Natural killer cell treated with Interleukin-12 subunit alpha and Interleukin-12 subunit beta and Interleukin-15 and Interleukin-18, amount 100 ng/mL, for 72 hours (primary cell): ENCODE measurements at regions not wholly inside any gene's neighbourhood (a gene's known extent, or its start where the extent isn't known, plus 50 kb on each side); places are given as distances from the start of the nearest gene placed in this dataset.

Source experiments
- ATAC-seq, 2 donors: fragments of 150-1000 bp; cut with Tn5 transposase in 1 of 2; sonication (Bioruptor Pico), chemical (Tn5 transposase) in 1 of 2; 2 replicates each; pipeline ENCODE4 v1.10.0; 2021
- DNase-seq: peaks from one replicate; pipeline ENCODE4 v3.0.0; 2022; ENCODE audit warnings: low spot score
- H3K27ac Mint-ChIP-seq, 2 donors: 1 replicate in 1 of 2; 2 replicates in 1 of 2; pipeline ENCODE4 v1.8.0; 2022; ENCODE audit warnings: mixed read lengths in 2 of 2, mild to moderate bottlenecking in 1 of 2, moderate library complexity in 1 of 2
- H3K27me3 Mint-ChIP-seq, 2 donors: 1 replicate in 1 of 2; 2 replicates in 1 of 2; pipeline ENCODE4 v1.8.0; 2022; ENCODE audit warnings: mixed read lengths in 2 of 2
- H3K36me3 Mint-ChIP-seq: one replicate; pipeline ENCODE4 v1.8.0; 2022; ENCODE audit warnings: mixed read lengths
- H3K4me1 Mint-ChIP-seq, 2 donors: 1 replicate in 1 of 2; 2 replicates in 1 of 2; pipeline ENCODE4 v1.8.0; 2022; ENCODE audit warnings: low read depth in 2 of 2, mixed read lengths in 2 of 2, mild to moderate bottlenecking in 1 of 2
- H3K4me3 Mint-ChIP-seq: one replicate; pipeline ENCODE4 v1.8.0; 2022; ENCODE audit warnings: mixed read lengths
- H3K9me3 Mint-ChIP-seq: 2 replicates; pipeline ENCODE4 v1.8.0; 2022; ENCODE audit warnings: mixed read lengths

- peaks cover 8% of the 10 kb centered on the region for H3K9me3 Mint-ChIP-seq
- no peak for DNase-seq
- H3K4me1 Mint-ChIP-seq: no peaks in the 10 kb centered on the region
Measured at GRCh38 chr5:167140548-167141291, 1150.7 kb upstream of the WWC1 start.

GRCh38 chr5:167143716-167144115 is 1147.7 kb upstream of the WWC1 start:
- no peak overlapping the region for H3K4me3 Mint-ChIP-seq
- no peak for ATAC-seq

More at GRCh38 chr5:167140548-167141291, 1150.7 kb upstream of the WWC1 start:
- Mint-ChIP-seq H3K27me3 (no peaks in the 10 kb centered on the region), H3K27ac (no peak overlapping the region), H3K36me3 (no peaks in the 10 kb centered on the region), H3K4me3 (no peak overlapping the region)
- no peak for ATAC-seq

GRCh38 chr5:167145841-167146240 is 1145.6 kb upstream of the WWC1 start:
- Mint-ChIP-seq H3K27ac (no peak overlapping the region), H3K4me3 (no peak overlapping the region), H3K9me3 (peaks cover 12% of the 10 kb centered on the region), H3K27me3 (no peaks in the 10 kb centered on the region), H3K4me1 (no peaks in the 10 kb centered on the region), H3K36me3 (no peaks in the 10 kb centered on the region)
- DNase-seq: no peak
- no peak for ATAC-seq

More at GRCh38 chr5:167143716-167144115, 1147.7 kb upstream of the WWC1 start:
- DNase-seq: no peak
- Mint-ChIP-seq H3K36me3 (no peaks in the 10 kb centered on the region), H3K27ac (no peak overlapping the region), H3K9me3 (peaks cover 7% of the 10 kb centered on the region), H3K27me3 (no peaks in the 10 kb centered on the region), H3K4me1 (no peaks in the 10 kb centered on the region)

- ATAC-seq (no peak), DNase-seq (no peak)
- H3K27ac Mint-ChIP-seq: no peak overlapping the region
- H3K4me1 Mint-ChIP-seq: no peaks in the 10 kb centered on the region
- H3K4me3 Mint-ChIP-seq: no peak overlapping the region
- peaks cover 12% of the 10 kb centered on the region for H3K9me3 Mint-ChIP-seq
- no peaks in the 10 kb centered on the region for H3K27me3 Mint-ChIP-seq
- H3K36me3 Mint-ChIP-seq: no peaks in the 10 kb centered on the region
Measured at GRCh38 chr5:167147879-167148278, 1143.6 kb upstream of the WWC1 start.

- Mint-ChIP-seq H3K4me3 (no peak overlapping the region), H3K4me1 (no peaks in the 10 kb centered on the region), H3K36me3 (no peaks in the 10 kb centered on the region), H3K27me3 (no peaks in the 10 kb centered on the region), H3K9me3 (peaks cover 14% of the 10 kb centered on the region), H3K27ac (no peak overlapping the region)
- ATAC-seq: no peak
- no peak for DNase-seq
Measured at GRCh38 chr5:167150661-167151060, 1140.8 kb upstream of the WWC1 start.

GRCh38 chr5:167152561-167152960 is 1138.9 kb upstream of the WWC1 start:
- DNase-seq (no peak), ATAC-seq (no peak)
- no peak overlapping the region for H3K27ac Mint-ChIP-seq
- H3K4me3 Mint-ChIP-seq: no peak overlapping the region
- no peaks in the 10 kb centered on the region for H3K36me3 Mint-ChIP-seq
- H3K9me3 Mint-ChIP-seq: peaks cover 15% of the 10 kb centered on the region
- H3K4me1 Mint-ChIP-seq: no peaks in the 10 kb centered on the region
- H3K27me3 Mint-ChIP-seq: no peaks in the 10 kb centered on the region

- no peak overlapping the region for H3K4me3 Mint-ChIP-seq
- peaks cover 13% of the 10 kb centered on the region for H3K9me3 Mint-ChIP-seq
- DNase-seq (no peak), ATAC-seq (no peak)
- no peaks in the 10 kb centered on the region for H3K36me3 Mint-ChIP-seq
- H3K27ac Mint-ChIP-seq: no peak overlapping the region
- H3K27me3 Mint-ChIP-seq: no peaks in the 10 kb centered on the region
- no peaks in the 10 kb centered on the region for H3K4me1 Mint-ChIP-seq
Measured at GRCh38 chr5:167155387-167156005, 1135.9 kb upstream of the WWC1 start.

- no peaks in the 10 kb centered on the region for H3K27me3 Mint-ChIP-seq
- no peak overlapping the region for H3K4me3 Mint-ChIP-seq
- H3K36me3 Mint-ChIP-seq: no peaks in the 10 kb centered on the region
- no peak overlapping the region for H3K27ac Mint-ChIP-seq
- no peak for ATAC-seq
- H3K9me3 Mint-ChIP-seq: peaks cover 13% of the 10 kb centered on the region
- H3K4me1 Mint-ChIP-seq: no peaks in the 10 kb centered on the region
- no peak for DNase-seq
Measured at GRCh38 chr5:167156446-167156845, 1135.0 kb upstream of the WWC1 start.

GRCh38 chr5:167158588-167158987 is 1132.9 kb upstream of the WWC1 start:
- Mint-ChIP-seq H3K27me3 (no peaks in the 10 kb centered on the region), H3K4me1 (no peaks in the 10 kb centered on the region), H3K9me3 (peaks cover 10% of the 10 kb centered on the region), H3K36me3 (no peaks in the 10 kb centered on the region), H3K4me3 (no peak overlapping the region), H3K27ac (no peak overlapping the region)
- ATAC-seq (no peak), DNase-seq (no peak)

- no peak overlapping the region for H3K27ac Mint-ChIP-seq
- no peak for DNase-seq
- no peaks in the 10 kb centered on the region for H3K4me1 Mint-ChIP-seq
- ATAC-seq: no peak
- H3K36me3 Mint-ChIP-seq: no peaks in the 10 kb centered on the region
- no peaks in the 10 kb centered on the region for H3K27me3 Mint-ChIP-seq
- H3K4me3 Mint-ChIP-seq: no peak overlapping the region
- H3K9me3 Mint-ChIP-seq: peaks cover 10% of the 10 kb centered on the region
Measured at GRCh38 chr5:167160388-167160787, 1131.1 kb upstream of the WWC1 start.

GRCh38 chr5:167166696-167167095 is 1124.7 kb upstream of the WWC1 start:
- H3K4me3 Mint-ChIP-seq: no peak overlapping the region
- no peak overlapping the region for H3K27ac Mint-ChIP-seq
- H3K27me3 Mint-ChIP-seq: no peaks in the 10 kb centered on the region
- ATAC-seq: no peak
- no peak for DNase-seq
- H3K36me3 Mint-ChIP-seq: no peaks in the 10 kb centered on the region
- no peaks in the 10 kb centered on the region for H3K4me1 Mint-ChIP-seq
- H3K9me3 Mint-ChIP-seq: peaks cover 27% of the 10 kb centered on the region

- Mint-ChIP-seq H3K36me3 (no peaks in the 10 kb centered on the region), H3K4me1 (no peaks in the 10 kb centered on the region), H3K27me3 (no peaks in the 10 kb centered on the region), H3K9me3 (peaks cover 27% of the 10 kb centered on the region), H3K27ac (no peak overlapping the region), H3K4me3 (no peak overlapping the region)
- ATAC-seq (no peak), DNase-seq (no peak)
Measured at GRCh38 chr5:167167191-167167795, 1124.2 kb upstream of the WWC1 start.

GRCh38 chr5:167168971-167169370 is 1122.5 kb upstream of the WWC1 start:
- no peaks in the 10 kb centered on the region for H3K27me3 Mint-ChIP-seq
- no peak overlapping the region for H3K27ac Mint-ChIP-seq
- DNase-seq: no peak
- no peaks in the 10 kb centered on the region for H3K4me1 Mint-ChIP-seq
- no peak for ATAC-seq
- H3K9me3 Mint-ChIP-seq: peaks cover 32% of the 10 kb centered on the region
- no peak overlapping the region for H3K4me3 Mint-ChIP-seq
- no peaks in the 10 kb centered on the region for H3K36me3 Mint-ChIP-seq

GRCh38 chr5:167171056-167171455 is 1120.4 kb upstream of the WWC1 start:
- no peaks in the 10 kb centered on the region for H3K4me1 Mint-ChIP-seq
- no peak overlapping the region for H3K4me3 Mint-ChIP-seq
- H3K27ac Mint-ChIP-seq: no peak overlapping the region
- H3K27me3 Mint-ChIP-seq: no peaks in the 10 kb centered on the region
- ATAC-seq (no peak), DNase-seq (no peak)
- H3K36me3 Mint-ChIP-seq: no peaks in the 10 kb centered on the region
- H3K9me3 Mint-ChIP-seq: peaks cover 35% of the 10 kb centered on the region
